ENCODE measurements at regions not wholly inside any gene's neighbourhood (a gene's known extent, or its start where the extent isn't known, plus 50 kb on each side); places are given as distances from the start of the nearest gene placed in this dataset.

- no peak for DNase-seq (ENCODE audit: low read depth)
- TF ChIP-seq POLR2A (IDR thresholded peaks at IDR 0.05; ENCODE audit: extremely low read depth, insufficient read length) (no peak), MYC (IDR thresholded peaks at IDR 0.05; ENCODE audit: low read depth, low read length) (no peak), MAX (IDR thresholded peaks at IDR 0.05; ENCODE audit: low read depth, low read length) (no peak), CTCF (IDR thresholded peaks at IDR 0.05; ENCODE audit: low read depth, low read length) (no peak)
- no peak overlapping the region for H3K4me3 ChIP-seq (ENCODE audit: low read depth, low read length)
These were observed 165.4 kb upstream of the P2RY1 start for GRCh38 chr3:152669560-152669959.

- no peak for TF ChIP-seq MAX (IDR thresholded peaks at IDR 0.05; ENCODE audit: low read depth, low read length)
- no peak overlapping the region for H3K4me3 ChIP-seq (ENCODE audit: low read depth, low read length)
- DNase-seq (ENCODE audit: low read depth) = no peak
These were observed 163.2 kb upstream of the P2RY1 start for GRCh38 chr3:152671446-152672319.

GRCh38 chr3:152672320-152672649 is 162.6 kb upstream of the P2RY1 start:
- TF ChIP-seq MAX (IDR thresholded peaks at IDR 0.05; ENCODE audit: low read depth, low read length) = no peak
- TF ChIP-seq MYC (IDR thresholded peaks at IDR 0.05; ENCODE audit: low read depth, low read length) = no peak
- no peak for TF ChIP-seq CTCF (IDR thresholded peaks at IDR 0.05; ENCODE audit: low read depth, low read length)
- TF ChIP-seq POLR2A (IDR thresholded peaks at IDR 0.05; ENCODE audit: extremely low read depth, insufficient read length) = no peak
- DNase-seq (ENCODE audit: low read depth) = no peak
- no peak overlapping the region for H3K4me3 ChIP-seq (ENCODE audit: low read depth, low read length)

- DNase-seq (ENCODE audit: low read depth) = no peak
- TF ChIP-seq POLR2A (IDR thresholded peaks at IDR 0.05; ENCODE audit: extremely low read depth, insufficient read length) (no peak), MAX (IDR thresholded peaks at IDR 0.05; ENCODE audit: low read depth, low read length) (no peak), CTCF (IDR thresholded peaks at IDR 0.05; ENCODE audit: low read depth, low read length) (no peak), MYC (IDR thresholded peaks at IDR 0.05; ENCODE audit: low read depth, low read length) (no peak)
- no peak overlapping the region for H3K4me3 ChIP-seq (ENCODE audit: low read depth, low read length)
These were observed 158.0 kb upstream of the P2RY1 start for GRCh38 chr3:152676810-152677379.

GRCh38 chr3:152677491-152677890 is 157.4 kb upstream of the P2RY1 start:
- DNase-seq (ENCODE audit: low read depth) = no peak
- H3K4me3 ChIP-seq (ENCODE audit: low read depth, low read length) = no peak overlapping the region
- TF ChIP-seq CTCF (IDR thresholded peaks at IDR 0.05; ENCODE audit: low read depth, low read length) (no peak), MYC (IDR thresholded peaks at IDR 0.05; ENCODE audit: low read depth, low read length) (no peak), MAX (IDR thresholded peaks at IDR 0.05; ENCODE audit: low read depth, low read length) (no peak), POLR2A (IDR thresholded peaks at IDR 0.05; ENCODE audit: extremely low read depth, insufficient read length) (no peak)

- DNase-seq (ENCODE audit: low read depth) = no peak
- TF ChIP-seq MAX (IDR thresholded peaks at IDR 0.05; ENCODE audit: low read depth, low read length) = no peak
- no peak for TF ChIP-seq MYC (IDR thresholded peaks at IDR 0.05; ENCODE audit: low read depth, low read length)
- TF ChIP-seq POLR2A (IDR thresholded peaks at IDR 0.05; ENCODE audit: extremely low read depth, insufficient read length) = no peak
- TF ChIP-seq CTCF (IDR thresholded peaks at IDR 0.05; ENCODE audit: low read depth, low read length) = no peak
- no peak overlapping the region for H3K4me3 ChIP-seq (ENCODE audit: low read depth, low read length)
These were observed 152.5 kb upstream of the P2RY1 start for GRCh38 chr3:152682477-152682876.

Data from NB4 (cell line).